ENCODE measurements at regions not wholly inside any gene's neighbourhood (a gene's known extent, or its start where the extent isn't known, plus 50 kb on each side); places are given as distances from the start of the nearest gene placed in this dataset.

DNA sequence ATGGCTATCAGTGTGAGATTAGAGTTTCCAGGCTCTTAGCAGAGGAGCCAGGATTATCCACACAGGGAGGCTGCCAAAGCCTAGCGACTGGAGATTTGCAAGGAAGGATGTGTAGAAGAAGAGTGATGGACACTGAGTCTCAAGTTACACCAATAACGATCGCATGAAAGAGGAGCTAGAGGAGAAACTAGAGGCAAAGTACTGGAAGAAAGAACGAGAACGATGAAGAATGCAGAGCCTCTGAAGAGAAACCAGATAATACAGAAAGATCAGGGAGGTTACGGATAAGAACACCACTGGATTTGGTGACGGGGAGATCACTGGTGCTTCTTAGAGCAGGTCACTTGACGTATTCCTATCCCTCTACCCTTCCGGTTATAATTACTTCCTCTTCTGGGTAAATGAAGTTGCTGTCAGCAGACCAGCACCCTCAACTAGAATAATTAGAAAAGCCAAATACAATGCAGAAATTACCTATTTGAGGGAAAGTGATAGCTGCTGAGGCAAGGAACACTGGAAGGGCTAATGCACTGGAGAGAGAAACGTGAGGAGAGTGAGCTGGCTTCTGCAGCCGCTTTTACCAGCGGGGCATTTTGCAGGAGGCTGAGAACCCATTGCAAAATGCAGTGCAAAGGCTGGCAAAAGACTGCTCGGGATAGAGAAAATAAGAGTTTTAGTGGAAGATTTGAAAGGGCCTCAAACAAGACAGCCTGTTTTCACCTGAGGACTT lies 93.1 kb upstream of the HIF1A start:
- Histone ChIP-seq H3K9me2 (ENCODE audit: low read depth, low read length) (no peaks in the 10 kb centered on the region), H3F3A (ENCODE audit: insufficient read depth, low read length) (no peaks in the 10 kb centered on the region), H3K27me3 (ENCODE audit: insufficient read depth, low read length) (no peaks in the 10 kb centered on the region), H3K4me2 (ENCODE audit: low read length) (peak overlapping the region; percentile 81), H3K9ac (ENCODE audit: low read length) (peak overlapping the region; percentile 54), H3K79me2 (ENCODE audit: insufficient read depth, low read length) (no peaks in the 10 kb centered on the region), H2AFZ (ENCODE audit: low read length) (peak overlapping the region; percentile 76), H3K36me3 (ENCODE audit: insufficient read depth, low read length) (no peaks in the 10 kb centered on the region), H4K20me1 (ENCODE audit: insufficient read depth, low read length) (no peaks in the 10 kb centered on the region), H3K9me3 (ENCODE audit: low read length) (no peaks in the 10 kb centered on the region), H3K4me3 (ENCODE audit: low read depth, low read length, poor library complexity, severe bottlenecking) (peak overlapping the region; percentile 50), H3K27ac (ENCODE audit: low read depth, low read length, poor library complexity, severe bottlenecking) (peak overlapping the region; percentile 65), H3K4me1 (ENCODE audit: insufficient read depth, low read length, severe bottlenecking) (peaks cover 48% of the 10 kb centered on the region)
- TF ChIP-seq, protein P1, sequence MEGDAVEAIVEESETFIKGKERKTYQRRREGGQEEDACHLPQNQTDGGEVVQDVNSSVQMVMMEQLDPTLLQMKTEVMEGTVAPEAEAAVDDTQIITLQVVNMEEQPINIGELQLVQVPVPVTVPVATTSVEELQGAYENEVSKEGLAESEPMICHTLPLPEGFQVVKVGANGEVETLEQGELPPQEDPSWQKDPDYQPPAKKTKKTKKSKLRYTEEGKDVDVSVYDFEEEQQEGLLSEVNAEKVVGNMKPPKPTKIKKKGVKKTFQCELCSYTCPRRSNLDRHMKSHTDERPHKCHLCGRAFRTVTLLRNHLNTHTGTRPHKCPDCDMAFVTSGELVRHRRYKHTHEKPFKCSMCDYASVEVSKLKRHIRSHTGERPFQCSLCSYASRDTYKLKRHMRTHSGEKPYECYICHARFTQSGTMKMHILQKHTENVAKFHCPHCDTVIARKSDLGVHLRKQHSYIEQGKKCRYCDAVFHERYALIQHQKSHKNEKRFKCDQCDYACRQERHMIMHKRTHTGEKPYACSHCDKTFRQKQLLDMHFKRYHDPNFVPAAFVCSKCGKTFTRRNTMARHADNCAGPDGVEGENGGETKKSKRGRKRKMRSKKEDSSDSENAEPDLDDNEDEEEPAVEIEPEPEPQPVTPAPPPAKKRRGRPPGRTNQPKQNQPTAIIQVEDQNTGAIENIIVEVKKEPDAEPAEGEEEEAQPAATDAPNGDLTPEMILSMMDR (IDR thresholded peaks at IDR 0.05; ENCODE audit: low read length), result no peak
- TF ChIP-seq EZH2 (IDR thresholded peaks at IDR 0.05; ENCODE audit: borderline replicate concordance, low read length), result no peak

DNA sequence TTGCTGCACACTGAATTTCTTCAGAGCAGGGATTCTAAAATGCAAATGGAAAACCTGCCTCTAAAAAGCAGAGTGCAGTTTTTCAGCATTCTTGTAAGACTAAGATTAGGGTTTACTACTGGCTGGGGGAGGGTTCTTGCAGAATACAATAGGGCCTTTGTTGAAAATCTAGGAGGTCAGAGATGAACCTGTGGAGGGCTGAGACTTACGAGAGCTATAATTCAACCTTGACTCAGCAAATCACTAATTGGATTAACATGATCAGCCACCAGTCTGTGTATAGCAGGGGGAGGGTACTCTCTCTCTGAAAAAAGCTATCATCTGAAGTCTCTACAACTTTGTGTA lies 92.6 kb upstream of the HIF1A start:
- H3F3A ChIP-seq (ENCODE audit: insufficient read depth, low read length), result no peaks in the 10 kb centered on the region
- peak overlapping the region; percentile 76; the same call in 1 of the 2 replicates for H2AFZ ChIP-seq (ENCODE audit: low read length)
- H3K36me3 ChIP-seq (ENCODE audit: insufficient read depth, low read length), result no peaks in the 10 kb centered on the region
- no peaks in the 10 kb centered on the region for H3K79me2 ChIP-seq (ENCODE audit: insufficient read depth, low read length)
- no peak for TF ChIP-seq EZH2 (IDR thresholded peaks at IDR 0.05; ENCODE audit: borderline replicate concordance, low read length)
- TF ChIP-seq, protein P1 (IDR thresholded peaks at IDR 0.05; ENCODE audit: low read length), result no peak
- no peaks in the 10 kb centered on the region for H3K9me2 ChIP-seq (ENCODE audit: low read depth, low read length)
- peak overlapping the region; percentile 65 for H3K27ac ChIP-seq (ENCODE audit: low read depth, low read length, poor library complexity, severe bottlenecking)
- peaks cover 54% of the 10 kb centered on the region for H3K4me1 ChIP-seq (ENCODE audit: insufficient read depth, low read length, severe bottlenecking)
- peak overlapping the region; percentile 50 for H3K4me3 ChIP-seq (ENCODE audit: low read depth, low read length, poor library complexity, severe bottlenecking)
- no peaks in the 10 kb centered on the region for H3K27me3 ChIP-seq (ENCODE audit: insufficient read depth, low read length)
- H3K4me2 ChIP-seq (ENCODE audit: low read length), result peak overlapping the region; percentile 81
- H3K9ac ChIP-seq (ENCODE audit: low read length), result peak overlapping the region; percentile 54
- no peaks in the 10 kb centered on the region for H3K9me3 ChIP-seq (ENCODE audit: low read length)
- H4K20me1 ChIP-seq (ENCODE audit: insufficient read depth, low read length), result no peaks in the 10 kb centered on the region

DNA sequence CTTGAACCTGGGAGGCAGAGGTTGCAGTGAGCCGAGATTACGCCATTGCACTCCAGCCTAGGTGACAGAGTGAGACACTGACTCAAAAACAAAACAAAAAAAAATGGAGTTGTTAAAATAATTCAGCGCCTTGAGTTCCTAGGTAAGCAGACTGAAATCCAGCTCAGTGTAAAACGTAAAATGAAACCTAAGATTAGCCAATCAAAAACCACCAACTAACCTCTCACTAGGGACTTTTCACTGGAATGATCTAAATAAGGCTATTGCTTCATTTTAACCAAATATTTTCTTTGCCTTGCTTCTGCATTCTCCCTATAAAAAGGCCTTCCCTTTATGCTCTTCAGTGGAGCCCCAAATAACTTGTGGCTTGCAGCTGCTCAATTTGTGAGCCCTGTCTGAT lies 91.6 kb upstream of the HIF1A start:
- H3K9me2 ChIP-seq (ENCODE audit: low read depth, low read length), result no peaks in the 10 kb centered on the region
- peaks cover 59% of the 10 kb centered on the region for H3K4me1 ChIP-seq (ENCODE audit: insufficient read depth, low read length, severe bottlenecking)
- H3K36me3 ChIP-seq (ENCODE audit: insufficient read depth, low read length), result no peaks in the 10 kb centered on the region
- no peaks in the 10 kb centered on the region; the same call in 1 of the 2 replicates for H3F3A ChIP-seq (ENCODE audit: insufficient read depth, low read length)
- TF ChIP-seq, protein P1 (IDR thresholded peaks at IDR 0.05; ENCODE audit: low read length), result no peak
- TF ChIP-seq EZH2 (IDR thresholded peaks at IDR 0.05; ENCODE audit: borderline replicate concordance, low read length), result no peak
- H3K4me3 ChIP-seq (ENCODE audit: low read depth, low read length, poor library complexity, severe bottlenecking), result no peak overlapping the region
- H3K79me2 ChIP-seq (ENCODE audit: insufficient read depth, low read length), result no peaks in the 10 kb centered on the region
- H2AFZ ChIP-seq (ENCODE audit: low read length), result no peak overlapping the region
- no peak overlapping the region for H3K9ac ChIP-seq (ENCODE audit: low read length)
- no peak overlapping the region for H3K4me2 ChIP-seq (ENCODE audit: low read length)
- H3K9me3 ChIP-seq (ENCODE audit: low read length), result no peaks in the 10 kb centered on the region
- H3K27ac ChIP-seq (ENCODE audit: low read depth, low read length, poor library complexity, severe bottlenecking), result no peak overlapping the region
- H4K20me1 ChIP-seq (ENCODE audit: insufficient read depth, low read length), result no peaks in the 10 kb centered on the region
- H3K27me3 ChIP-seq (ENCODE audit: insufficient read depth, low read length), result no peaks in the 10 kb centered on the region

Measured in OCI-LY1 (cell line).